NCI-H1417 treated with DMSO at 0.1 percent for 48 hours (cell line): ENCODE measurements at regions not wholly inside any gene's neighbourhood (a gene's known extent, or its start where the extent isn't known, plus 50 kb on each side); places are given as distances from the start of the nearest gene placed in this dataset.
"Not testable (repeated sequence)": the region's sequence is repeated elsewhere in the genome, so short reads cannot be mapped to it uniquely, and the experiment has no call there.

Source experiments
- DNase-seq: peaks from one replicate; lab custom pipeline; 2025; lab: John Stamatoyannopoulos, UW

DNA sequence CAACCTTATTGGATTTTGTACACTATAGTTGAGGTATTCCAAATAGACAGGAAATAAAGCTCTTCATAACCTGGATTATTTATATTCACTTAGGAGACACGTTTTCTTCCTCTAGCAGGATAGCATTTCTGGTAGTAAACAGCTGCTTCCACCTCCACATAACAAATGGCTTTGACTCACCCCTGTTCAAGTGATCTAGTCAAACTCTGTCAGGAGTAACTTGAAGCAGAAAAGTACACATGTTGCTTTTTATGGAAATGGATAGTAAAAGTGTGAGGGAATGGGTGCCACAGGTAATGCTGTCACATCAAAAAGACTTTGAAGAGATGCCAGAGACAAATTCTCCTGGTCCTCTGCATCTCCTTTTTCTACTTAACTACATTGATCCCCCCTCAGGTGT is 258.7 kb upstream of the SLC7A11 start:
- no peak for DNase-seq

DNA sequence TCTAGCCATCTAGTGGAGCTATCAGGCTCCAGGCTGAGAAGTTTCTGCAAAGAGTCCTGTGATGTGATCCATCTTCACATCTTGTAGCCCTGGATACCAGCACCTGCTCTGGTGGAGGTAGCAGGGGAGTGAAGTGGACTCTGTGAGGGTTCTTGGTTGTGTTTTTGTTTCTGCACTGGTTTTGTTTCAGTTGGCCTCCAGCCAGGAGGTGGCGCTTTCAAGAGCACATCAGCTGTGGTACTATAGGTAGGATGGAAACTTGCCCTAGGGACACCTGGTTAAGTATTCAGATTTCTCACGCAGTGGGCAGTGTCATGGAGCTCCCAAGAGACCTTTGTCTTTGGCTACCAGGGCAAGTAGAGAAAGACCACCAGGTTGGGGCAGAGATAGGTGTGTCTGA is 257.5 kb upstream of the SLC7A11 start:
- no peak for DNase-seq

DNA sequence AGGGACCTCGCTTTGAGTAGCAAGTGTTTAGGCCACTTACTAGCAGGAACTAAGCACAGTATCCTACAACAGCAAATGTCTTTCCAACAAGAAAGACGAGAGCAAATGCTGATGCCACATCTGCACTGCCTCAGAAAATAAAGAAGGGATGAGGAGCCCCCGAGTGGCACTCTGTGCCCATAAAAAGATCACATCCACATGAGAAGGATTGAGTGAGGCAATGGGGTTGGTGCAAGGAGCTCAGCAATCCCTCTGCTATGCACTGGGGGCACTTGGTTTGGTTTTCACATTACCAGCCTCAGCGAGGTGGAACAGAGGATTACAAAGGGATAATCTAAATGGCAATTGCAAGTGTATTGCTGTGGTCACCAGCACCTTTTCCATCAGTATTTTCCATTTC is 252.8 kb upstream of the SLC7A11 start:
- no peak for DNase-seq

DNA sequence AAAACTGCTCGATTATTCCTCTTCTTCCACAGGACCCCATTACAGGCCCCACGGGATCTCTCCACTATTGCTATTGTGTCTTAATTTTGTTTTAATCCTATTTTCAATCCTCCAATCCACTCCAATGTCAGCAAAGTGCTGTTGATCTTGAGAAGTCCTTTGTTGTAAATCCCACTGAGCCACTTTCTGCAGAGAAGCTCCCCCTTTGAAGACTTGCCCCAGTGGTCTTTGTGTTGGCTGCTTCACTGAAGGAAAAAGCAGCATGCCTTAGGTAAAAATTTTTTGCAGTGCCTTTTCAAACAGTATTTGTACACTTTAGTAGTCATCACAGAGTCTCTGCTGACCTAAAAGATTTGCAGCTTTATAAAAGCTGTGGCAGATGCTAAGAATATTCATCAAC is 252.0 kb upstream of the SLC7A11 start:
- DNase-seq: no peak

DNA sequence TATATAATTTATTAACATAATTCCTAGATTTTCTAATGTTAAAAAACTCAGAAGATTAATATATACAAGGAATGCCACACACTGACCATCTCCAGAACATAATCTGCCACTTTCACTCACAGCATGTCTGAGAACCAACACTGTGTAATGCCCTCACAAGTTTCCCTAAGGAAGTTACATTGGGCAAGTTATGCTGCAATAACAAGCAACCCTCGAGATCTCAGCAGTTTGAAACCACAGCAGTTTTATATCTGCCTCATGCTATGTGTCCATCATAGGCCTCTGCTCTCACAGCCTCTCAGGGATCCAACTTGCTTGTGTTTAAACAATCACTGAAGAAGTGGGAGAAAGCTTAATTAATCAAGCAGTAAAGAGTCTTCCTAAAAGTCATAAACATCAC is 250.0 kb upstream of the SLC7A11 start:
- DNase-seq: no peak

DNA sequence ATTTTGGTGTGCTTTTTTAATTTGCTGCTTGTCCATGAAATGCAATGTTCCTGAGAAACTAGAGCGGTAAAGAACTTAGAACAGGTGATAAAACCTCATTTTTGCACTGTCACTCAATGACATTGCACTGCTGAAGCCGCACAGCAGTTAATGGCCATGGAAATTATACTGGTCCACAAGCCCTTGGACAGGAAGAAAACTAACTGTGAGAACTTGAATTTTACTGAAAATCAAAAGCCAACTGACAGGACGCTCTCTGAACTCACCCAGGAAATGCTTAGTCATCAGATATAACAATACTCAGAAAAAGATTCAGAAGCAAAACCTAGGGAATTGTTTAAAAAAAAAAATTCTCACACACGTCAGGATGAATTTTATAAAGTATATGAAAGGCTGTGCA is 246.4 kb upstream of the SLC7A11 start:
- no peak for DNase-seq

DNA sequence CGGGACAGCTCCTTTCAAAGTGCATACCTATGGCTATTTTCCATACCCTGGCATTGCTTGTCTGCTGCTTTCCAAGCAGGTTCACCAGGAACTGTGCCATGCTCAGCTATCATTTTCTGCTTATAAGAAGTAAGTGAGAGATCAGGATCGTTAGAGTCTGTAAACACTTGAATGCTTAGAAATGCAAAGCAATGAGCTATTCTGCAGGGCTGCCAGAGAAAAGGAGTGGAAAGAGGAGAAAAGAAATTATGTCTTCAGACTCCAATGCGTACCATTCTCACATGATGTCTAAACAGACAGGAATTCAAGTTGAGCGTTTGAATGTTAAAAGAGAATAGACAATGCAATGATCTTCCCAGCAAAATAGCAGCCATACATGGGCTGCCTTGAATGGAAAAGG is 245.5 kb upstream of the SLC7A11 start:
- no peak for DNase-seq

DNA sequence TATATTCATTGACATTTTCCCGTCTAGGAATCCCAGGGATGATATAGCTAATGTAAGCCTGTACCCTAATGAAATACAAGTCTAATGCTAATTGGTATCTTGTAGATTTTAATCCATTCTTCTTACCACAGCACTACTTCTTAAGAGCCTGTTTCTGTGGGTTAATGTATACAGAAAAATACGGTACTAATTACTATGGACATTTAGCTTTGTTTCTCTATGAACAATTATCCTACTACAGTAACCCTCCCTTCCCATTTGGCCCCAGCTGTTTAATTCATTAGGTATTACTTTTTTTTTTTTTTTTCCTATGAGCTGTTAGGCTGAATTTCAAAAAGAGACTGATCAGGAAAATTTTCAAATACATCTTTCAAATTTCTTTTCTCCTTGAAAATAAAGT is 245.1 kb upstream of the SLC7A11 start:
- no peak for DNase-seq

DNA sequence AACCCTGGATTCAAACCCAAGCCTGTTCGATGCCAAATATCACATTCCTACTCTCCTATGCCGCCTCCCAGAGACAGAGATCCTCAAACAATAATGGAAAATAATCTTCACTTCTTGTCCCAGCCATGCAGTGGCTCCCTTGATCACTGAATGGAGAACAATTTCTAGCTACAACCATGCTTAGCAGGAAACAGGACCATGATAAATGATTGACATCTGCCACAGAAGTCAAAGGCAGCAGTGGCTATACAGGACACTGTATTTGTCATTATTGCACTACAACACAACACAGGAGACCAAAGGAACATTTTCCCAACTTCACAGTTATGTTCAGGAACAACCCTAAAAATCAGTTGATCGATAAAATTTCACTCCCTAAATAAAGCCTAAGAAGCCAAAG is 243.3 kb upstream of the SLC7A11 start:
- no peak for DNase-seq

DNA sequence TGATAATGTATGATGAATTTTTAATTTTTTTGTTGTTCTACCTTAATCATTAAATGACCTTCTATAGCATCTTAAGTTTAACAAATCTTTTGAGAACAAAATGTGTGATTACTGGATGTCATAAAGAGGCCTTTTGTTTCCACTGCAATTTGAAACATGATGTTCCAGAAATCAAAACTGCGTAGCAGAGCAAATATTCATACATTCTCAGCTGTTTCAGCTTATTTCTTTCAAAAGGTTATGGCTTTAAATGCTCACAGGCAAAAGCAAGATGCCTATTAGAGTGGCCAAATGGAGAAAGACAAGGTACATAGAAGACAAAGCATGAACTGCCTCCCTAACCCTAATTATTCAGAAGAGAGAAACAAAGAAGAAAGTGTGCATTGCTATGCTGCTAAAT is 233.0 kb upstream of the SLC7A11 start:
- DNase-seq: no peak

DNA sequence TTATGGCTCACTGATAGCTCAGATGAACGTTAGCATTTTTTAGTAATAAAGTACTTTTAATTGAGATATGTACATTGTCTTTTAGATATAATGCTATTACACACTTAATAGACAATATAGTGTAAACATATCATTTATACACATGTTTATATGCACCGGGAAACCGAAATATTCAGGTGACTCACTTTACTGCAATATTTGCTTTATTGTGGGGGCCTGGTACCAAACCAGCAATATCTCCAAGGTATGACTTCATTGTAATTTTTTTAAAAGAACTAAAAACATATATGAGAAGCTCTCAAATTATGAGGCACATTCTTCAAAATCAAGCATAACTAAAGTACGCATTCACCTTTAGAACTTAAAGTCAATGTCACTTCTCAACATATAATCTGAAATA is 231.2 kb upstream of the SLC7A11 start:
- no peak for DNase-seq

DNA sequence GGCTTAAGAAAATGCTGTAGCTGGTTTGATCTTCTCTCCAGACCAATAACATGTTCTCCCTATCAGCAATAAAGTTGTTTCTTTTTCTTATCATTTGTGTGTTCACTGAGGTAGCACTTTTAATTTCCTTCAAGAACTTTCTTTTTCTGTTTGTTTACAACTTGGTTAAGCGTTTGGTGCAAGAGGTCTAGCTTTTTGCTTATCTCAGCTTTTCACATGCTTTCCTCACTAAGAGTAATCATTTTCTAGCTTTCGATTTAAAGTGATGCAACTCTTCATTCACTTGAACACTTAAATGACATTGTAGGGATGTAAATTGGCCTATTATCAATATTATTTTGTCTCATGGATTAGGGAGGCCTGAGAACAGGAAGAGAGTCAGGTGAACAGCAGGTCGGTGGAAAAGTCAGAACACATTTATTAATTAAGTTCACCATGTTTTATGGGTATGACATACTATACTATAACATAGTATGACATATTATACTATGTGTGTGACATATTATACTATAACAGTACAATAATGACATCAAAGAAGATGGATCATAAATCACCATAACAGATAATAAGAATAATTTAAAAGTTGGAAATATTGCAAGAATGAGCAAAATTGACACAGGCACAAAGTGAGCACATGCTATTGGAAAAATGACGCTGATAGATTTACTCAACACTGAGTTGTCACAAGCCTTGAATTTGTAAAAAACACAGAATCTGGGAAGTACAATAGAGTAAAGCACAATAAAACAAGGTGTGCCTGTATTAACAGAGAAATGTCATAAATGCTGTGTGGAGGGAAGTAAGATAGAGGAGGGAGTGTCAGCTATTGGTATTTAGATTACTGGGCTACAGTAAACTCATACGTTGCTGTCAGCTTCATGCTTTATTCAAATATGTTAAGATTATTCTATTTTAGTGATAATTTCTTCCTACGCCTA is 218.6 kb upstream of the SLC7A11 start:
- DNase-seq: no peak

DNA sequence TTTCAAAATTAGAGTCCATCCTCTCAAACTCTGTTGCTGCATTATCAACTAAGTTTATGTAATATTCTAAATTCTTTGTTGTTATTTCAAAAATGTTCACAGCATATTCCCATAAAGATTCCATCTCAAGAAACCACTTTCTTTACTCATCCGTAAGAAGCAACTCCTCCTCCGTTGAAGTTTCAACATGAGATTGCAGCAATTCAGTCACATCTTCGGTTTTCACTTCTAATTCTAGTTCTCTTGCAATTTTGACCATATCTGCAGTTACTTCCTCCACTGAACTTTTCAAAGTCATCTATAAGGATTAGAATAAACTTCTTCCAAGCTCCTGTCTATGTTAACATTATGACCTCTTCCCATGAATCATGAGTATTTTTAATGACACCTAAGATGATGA is 216.6 kb upstream of the SLC7A11 start:
- DNase-seq: no peak

DNA sequence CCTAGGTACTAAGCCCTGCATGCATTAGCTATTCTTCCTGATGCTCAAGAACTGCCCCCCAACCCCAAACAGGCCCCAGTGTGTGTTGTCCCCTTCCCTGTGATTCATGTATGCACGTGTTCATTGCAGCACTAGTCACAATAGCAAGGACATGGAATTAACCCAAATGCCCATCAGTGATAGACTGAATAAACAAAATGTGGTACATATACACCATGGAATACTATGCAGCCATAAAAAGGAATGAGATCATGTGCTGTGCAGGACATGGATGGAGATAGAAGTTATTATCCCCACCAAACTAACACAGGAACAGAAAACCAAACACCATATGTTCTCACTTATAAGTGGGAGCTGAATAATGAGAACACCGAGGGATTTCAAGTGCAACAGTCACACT is 214.2 kb upstream of the SLC7A11 start:
- not testable (repeated sequence) for DNase-seq

DNA sequence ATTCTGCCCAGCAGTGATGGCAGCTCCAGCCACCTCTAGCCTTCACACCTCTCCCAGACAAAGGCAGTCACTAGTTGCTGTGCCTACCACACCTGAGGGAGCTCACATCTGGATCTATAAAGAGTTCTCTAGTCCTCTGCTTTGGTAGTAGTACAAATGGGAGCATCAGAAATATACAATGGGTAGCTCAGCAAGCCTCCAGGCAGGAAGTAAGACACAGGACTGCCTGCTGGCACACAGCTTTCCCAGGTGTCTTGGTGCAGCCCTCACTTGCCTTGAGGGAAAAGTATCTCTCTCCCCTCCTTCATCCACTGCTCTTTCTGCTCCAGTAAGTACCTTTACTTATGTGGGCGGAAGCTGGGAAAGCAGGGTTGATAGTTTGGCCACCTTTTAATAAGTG is 212.9 kb upstream of the SLC7A11 start:
- DNase-seq: no peak

DNA sequence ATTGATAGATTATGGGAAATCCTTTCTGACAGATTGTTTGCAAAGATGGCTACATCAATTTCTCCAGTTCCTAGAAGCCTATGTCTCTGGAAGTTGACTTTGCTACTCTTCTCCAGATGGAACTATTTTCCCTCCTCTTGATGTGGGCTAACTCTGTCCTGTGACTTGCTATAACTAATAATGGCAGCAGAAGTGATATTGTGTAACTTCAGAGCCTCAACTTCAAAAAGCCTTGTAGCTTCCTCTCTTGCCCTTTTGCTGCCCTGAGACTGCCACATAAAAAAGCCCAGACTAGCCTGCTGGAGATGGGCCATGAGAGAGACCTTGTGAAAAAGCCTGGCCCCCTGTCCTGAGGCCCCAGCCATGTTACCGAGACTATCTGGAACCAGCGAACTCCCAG is 210.7 kb upstream of the SLC7A11 start:
- no peak for DNase-seq

DNA sequence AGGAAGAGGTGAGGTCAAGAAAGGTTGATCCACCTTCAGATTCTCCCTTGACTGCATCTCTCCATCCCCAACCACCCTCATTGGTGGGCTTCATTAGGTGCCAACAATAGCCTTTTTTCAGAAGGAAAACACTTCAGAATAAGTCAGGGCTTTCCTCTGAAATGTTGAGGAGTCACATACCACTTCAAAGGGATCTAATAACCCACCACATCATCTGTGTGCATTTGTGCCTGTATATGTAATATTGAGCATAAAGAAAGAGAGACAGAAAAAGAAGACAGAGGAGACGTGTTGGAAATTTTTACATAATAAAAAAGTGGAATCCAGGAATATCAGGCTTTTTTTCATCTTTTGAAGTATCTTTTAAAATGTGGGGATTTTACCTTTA is 209.1 kb upstream of the SLC7A11 start:
- DNase-seq: no peak

DNA sequence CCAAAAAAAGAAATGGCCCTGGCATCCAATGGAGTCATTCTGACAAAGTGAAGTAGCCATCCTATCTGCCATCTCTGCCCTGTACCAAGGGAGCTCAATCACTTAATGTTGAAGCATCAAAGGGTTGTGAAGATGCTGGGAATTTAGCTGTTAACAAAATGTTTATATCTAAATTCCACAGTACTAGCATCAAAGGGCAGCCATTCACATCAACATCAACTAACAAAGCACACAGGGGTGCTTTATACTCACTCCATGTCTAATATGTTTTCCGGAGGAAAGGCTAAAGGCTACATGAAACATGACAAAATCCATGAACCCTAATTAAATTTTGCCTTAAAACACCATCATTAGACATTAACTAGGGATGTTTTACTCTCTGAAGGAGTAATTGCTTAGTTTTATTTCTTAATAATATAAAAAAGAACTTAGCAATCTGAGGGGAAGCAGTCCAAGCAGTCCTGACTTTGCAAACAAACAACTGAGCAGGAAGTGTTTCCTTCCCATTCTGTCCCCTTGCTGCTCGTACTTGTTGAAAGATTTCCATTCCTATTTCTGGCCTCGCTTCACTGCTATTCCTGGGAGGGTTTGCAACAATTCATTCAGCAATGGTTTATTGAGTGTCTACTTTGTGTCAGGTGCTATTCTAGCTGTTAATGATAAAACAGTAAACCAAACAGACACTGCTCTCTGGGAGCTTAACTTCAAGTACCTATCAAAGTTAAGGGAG is 208.6 kb upstream of the SLC7A11 start:
- no peak for DNase-seq

DNA sequence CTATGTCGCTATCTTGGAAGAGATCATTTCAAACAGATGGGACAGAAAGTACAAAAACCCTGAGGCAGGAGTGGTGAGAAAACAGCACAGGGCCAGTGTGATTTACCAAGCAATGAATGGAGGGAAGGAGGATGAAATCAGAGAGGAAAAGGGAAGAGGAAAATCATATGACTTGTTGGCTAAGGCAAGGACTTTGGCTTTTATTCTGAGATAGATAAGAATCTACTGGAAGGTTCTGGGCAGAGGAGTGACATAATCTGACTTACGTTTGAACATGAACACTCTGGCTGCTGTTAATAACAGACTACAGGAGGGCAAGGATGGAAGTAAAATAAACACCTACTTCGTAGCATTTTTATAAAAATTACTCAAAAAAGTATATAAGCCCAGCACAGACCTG is 207.8 kb upstream of the SLC7A11 start:
- no peak for DNase-seq

DNA sequence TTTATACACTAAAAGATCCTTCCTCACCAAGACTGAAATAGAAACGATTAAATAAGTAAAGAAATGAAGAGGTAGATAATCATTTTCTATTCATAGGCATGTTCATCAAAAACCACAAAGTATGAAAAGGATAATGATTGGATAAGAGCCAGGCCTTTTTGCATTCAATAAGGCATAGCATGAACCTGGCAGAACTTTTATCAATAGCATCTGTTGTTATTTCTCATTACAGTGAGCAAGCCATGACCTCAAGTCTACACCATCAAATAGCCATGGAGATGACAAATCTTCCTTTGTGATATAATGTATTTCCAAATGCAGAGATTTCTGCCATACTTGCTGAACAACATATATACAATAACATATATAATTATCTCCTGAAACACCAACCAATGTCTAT is 206.0 kb upstream of the SLC7A11 start:
- no peak for DNase-seq

DNA sequence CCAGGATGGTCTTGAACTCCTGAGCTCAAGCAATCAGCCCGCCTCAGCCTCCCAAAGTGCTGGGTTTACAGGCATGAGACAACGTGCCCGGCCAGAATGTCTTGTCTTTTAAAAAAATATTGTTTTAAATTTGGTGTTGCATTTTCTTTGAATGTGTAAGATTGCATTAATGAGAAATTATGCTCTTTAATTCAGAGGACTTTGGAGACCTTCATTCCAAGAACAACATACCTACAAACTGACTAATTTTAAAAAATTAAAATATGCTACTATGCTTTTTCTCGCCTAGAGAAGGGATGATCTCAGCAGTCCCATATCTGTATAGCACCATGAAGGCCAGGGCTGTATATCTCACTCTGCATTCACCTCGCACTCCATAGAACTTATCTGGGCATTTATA is 204.3 kb upstream of the SLC7A11 start:
- no peak for DNase-seq

DNA sequence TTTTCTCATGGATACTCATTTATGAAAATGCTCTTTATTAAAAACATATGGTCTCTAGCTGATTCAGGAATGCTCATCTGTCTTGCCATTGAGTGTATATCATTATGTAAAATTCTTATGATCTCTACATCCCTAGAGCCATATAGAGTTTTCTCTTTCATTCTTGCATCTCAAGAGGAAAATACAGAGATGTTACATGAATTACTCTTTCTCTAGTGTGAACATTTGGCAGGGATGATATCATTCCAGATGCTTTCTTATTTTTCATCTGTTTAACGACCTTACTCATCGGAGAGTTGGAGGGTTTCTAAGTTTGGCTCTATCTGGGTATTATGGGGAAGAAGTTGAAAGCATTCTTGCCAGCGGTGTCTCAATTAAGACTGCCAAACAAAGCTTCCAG is 202.9 kb upstream of the SLC7A11 start:
- DNase-seq: no peak

DNA sequence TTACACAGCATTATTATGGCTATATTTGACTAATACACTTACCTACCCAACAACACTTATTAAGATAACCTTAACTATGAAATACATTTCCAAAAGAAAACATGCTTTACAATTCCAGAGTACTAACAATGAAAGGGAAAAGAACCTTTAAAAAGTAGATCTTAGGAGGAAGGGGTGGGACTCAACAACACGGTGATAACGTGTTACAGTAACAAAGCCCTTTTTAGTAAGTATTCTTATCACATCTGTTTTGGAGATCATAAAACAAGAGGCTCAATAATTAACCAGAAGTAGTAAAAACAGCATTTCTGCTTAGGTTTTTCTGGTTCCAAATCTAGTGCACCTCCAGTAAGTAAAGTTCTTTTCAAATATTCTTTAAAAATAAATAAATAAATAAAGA is 202.1 kb upstream of the SLC7A11 start:
- no peak for DNase-seq

DNA sequence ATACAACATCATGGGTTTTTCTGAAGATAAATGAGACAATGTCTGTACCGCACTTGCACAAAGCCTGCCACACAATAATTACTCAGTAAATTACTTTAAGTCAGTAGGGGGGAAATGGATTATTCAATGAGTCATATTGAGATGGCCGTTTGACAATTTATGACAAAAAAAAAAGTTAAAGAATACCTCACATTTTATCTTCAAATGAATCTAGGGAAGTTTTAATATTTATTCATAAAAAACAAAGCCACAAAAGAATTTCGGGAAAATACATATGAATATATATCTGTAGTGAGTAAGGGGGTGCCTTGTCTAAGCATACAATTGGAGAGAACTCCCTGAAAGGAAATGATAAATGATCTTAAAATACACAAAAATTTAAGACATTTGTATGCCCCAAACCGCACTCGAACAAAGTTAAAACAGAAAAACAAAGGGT is 197.0 kb upstream of the SLC7A11 start:
- no peak for DNase-seq
